GM23338 (cell line): ENCODE measurements at regions not wholly inside any gene's neighbourhood (a gene's known extent, or its start where the extent isn't known, plus 50 kb on each side); places are given as distances from the start of the nearest gene placed in this dataset.

Experiments used
- ATAC-seq: fragments of 200-7000 bp; cut with Tn5 transposase; 3 replicates; pipeline ENCODE4 v1.9.1; 2020
- DNase-seq: peaks from one replicate; pipeline ENCODE4 v3.0.0-alpha.2; 2015; ENCODE audit warnings: low spot score
- H2AFZ ChIP-seq: fragments of 200-600 bp; sonication (generic); 2 replicates; pipeline ENCODE4 v1.8.0; 2016; ENCODE audit warnings: antibody characterized with exemption, mild to moderate bottlenecking, moderate library complexity
- H3F3A ChIP-seq: fragments of 200-600 bp; sonication (generic); replicated peaks from 2 replicates; pipeline ENCODE4 v1.8.0; 2017; ENCODE audit warnings: antibody characterized with exemption, mixed run types, low read depth
- H3K27ac ChIP-seq: fragments of 200-600 bp; sonication (generic); 2 replicates; pipeline ENCODE4 v1.6.1; 2016; ENCODE audit warnings: low read depth
- H3K27me3 ChIP-seq: fragments of 200-600 bp; sonication (generic); 2 replicates; pipeline ENCODE4 v1.8.0; 2016; ENCODE audit warnings: mild to moderate bottlenecking, mixed run types, moderate library complexity; ENCODE audit not compliant: insufficient read depth
- H3K36me3 ChIP-seq: fragments of 200-600 bp; sonication (generic); 2 replicates; pipeline ENCODE4 v1.8.0; 2016; ENCODE audit warnings: mild to moderate bottlenecking; ENCODE audit not compliant: insufficient read depth
- H3K4me1 ChIP-seq: fragments of 200-600 bp; sonication (generic); 2 replicates; pipeline ENCODE4 v1.8.0; 2016; ENCODE audit warnings: mild to moderate bottlenecking, moderate library complexity; ENCODE audit not compliant: insufficient read depth
- H3K4me2 ChIP-seq: fragments of 200-600 bp; sonication (generic); 2 replicates; pipeline ENCODE4 v1.7.1; 2017; ENCODE audit warnings: mixed run types
- H3K4me3 ChIP-seq: fragments of 200-600 bp; sonication (generic); 2 replicates; pipeline ENCODE4 v1.6.1; 2016; ENCODE audit warnings: mixed run types
- H3K79me2 ChIP-seq: fragments of 200-600 bp; sonication (generic); replicated peaks from 2 replicates; pipeline ENCODE4 v1.8.0; 2017; ENCODE audit warnings: mild to moderate bottlenecking; ENCODE audit not compliant: insufficient read depth
- H3K9me2 ChIP-seq: fragments of 200-600 bp; sonication (generic); 2 replicates; pipeline ENCODE4 v1.8.0; 2017; ENCODE audit not compliant: insufficient read depth
- H4K20me1 ChIP-seq: fragments of 200-600 bp; sonication (generic); replicated peaks from 2 replicates; pipeline ENCODE4 v1.8.0; 2017; ENCODE audit warnings: mild to moderate bottlenecking; ENCODE audit not compliant: insufficient read depth
- H3K27ac Mint-ChIP-seq: 2 replicates; pipeline ENCODE4 v1.8.0; 2020; ENCODE audit warnings: inconsistent platforms, mild to moderate bottlenecking, moderate library complexity, mixed read lengths
- H3K27me3 Mint-ChIP-seq: 3 replicates; pipeline ENCODE4 v1.8.0; 2022; ENCODE audit warnings: low read depth, mild to moderate bottlenecking, moderate library complexity, mixed read lengths, inconsistent platforms; ENCODE audit not compliant: insufficient read depth, poor library complexity
- H3K36me3 Mint-ChIP-seq: 3 replicates; pipeline ENCODE4 v1.8.0; 2021; ENCODE audit warnings: low read depth, mild to moderate bottlenecking, inconsistent platforms, moderate library complexity, mixed read lengths
- H3K4me1 Mint-ChIP-seq: 3 replicates; pipeline ENCODE4 v1.8.0; 2020; ENCODE audit warnings: mild to moderate bottlenecking, inconsistent platforms, mixed read lengths
- H3K4me3 Mint-ChIP-seq: 3 replicates; pipeline ENCODE4 v1.8.0; 2021; ENCODE audit warnings: moderate library complexity, mild to moderate bottlenecking, inconsistent platforms, mixed read lengths
- H3K9me3 Mint-ChIP-seq: 3 replicates; pipeline ENCODE4 v1.8.0; 2020; ENCODE audit warnings: moderate library complexity, mild to moderate bottlenecking, inconsistent platforms, mixed read lengths
- ETS1 ChIP-seq: IDR thresholded peaks from 2 replicates; pipeline ENCODE4 v1.6.1; 2016; ENCODE audit warnings: antibody characterized with exemption
- EZH2 ChIP-seq: fragments of 200-600 bp; sonication (generic); IDR thresholded peaks from one replicate; pipeline ENCODE4 v1.8.0; 2017; ENCODE audit warnings: antibody characterized with exemption, mild to moderate bottlenecking, low read depth; ENCODE audit not compliant: unreplicated experiment
- NANOG ChIP-seq: IDR thresholded peaks from 2 replicates; pipeline ENCODE4 v1.6.1; 2016; ENCODE audit warnings: antibody characterized with exemption, borderline replicate concordance
- POLR2AphosphoS5 ChIP-seq: IDR thresholded peaks from 2 replicates; pipeline ENCODE4 v1.6.1; 2016; ENCODE audit warnings: antibody characterized with exemption, low read depth
- TF ChIP-seq, protein P1 (sequence below): fragments of 250-450 bp; sonication (Bioruptor Pico); IDR thresholded peaks from 2 replicates; pipeline ENCODE4 v1.5.0; 2020; ENCODE audit warnings: mild to moderate bottlenecking, moderate library complexity
- TF ChIP-seq, protein P2 (sequence below): IDR thresholded peaks from one replicate; pipeline ENCODE4 v1.6.1; 2018; ENCODE audit warnings: antibody characterized with exemption; ENCODE audit not compliant: unreplicated experiment
- TF ChIP-seq, protein P3 (sequence below), 2 experiments: fragments of 200-600 bp in 1 of 2; sonication (generic) in 1 of 2; conservative IDR thresholded peaks; 2 replicates each; pipeline versions ENCODE4 v1.5.1 to v1.6.1; 2016 to 2017; ENCODE audit warnings: antibody characterized with exemption in 2 of 2, low read depth in 2 of 2, mild to moderate bottlenecking in 2 of 2, moderate library complexity in 1 of 2

DNA sequence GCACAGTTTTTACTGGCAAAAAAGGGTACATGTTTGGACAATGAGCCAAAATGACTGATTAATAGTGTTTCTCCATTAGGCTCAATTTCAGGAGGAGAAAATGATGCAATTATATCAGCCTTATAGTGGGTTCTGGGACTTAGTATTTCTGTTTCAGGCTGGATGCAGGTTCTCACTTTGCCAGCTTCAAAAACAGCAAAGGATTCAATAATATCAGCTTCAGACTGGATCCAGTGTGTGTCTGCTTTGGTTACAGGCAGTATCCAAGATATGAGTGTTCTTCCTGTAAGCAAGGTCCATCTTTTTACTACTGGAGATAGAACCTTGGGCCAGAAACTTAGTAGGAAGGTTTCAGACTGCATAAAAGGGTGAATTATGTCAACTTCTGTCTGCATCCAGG, 790.9 kb upstream of the AMELY start (continued):
- TF ChIP-seq, protein P1, sequence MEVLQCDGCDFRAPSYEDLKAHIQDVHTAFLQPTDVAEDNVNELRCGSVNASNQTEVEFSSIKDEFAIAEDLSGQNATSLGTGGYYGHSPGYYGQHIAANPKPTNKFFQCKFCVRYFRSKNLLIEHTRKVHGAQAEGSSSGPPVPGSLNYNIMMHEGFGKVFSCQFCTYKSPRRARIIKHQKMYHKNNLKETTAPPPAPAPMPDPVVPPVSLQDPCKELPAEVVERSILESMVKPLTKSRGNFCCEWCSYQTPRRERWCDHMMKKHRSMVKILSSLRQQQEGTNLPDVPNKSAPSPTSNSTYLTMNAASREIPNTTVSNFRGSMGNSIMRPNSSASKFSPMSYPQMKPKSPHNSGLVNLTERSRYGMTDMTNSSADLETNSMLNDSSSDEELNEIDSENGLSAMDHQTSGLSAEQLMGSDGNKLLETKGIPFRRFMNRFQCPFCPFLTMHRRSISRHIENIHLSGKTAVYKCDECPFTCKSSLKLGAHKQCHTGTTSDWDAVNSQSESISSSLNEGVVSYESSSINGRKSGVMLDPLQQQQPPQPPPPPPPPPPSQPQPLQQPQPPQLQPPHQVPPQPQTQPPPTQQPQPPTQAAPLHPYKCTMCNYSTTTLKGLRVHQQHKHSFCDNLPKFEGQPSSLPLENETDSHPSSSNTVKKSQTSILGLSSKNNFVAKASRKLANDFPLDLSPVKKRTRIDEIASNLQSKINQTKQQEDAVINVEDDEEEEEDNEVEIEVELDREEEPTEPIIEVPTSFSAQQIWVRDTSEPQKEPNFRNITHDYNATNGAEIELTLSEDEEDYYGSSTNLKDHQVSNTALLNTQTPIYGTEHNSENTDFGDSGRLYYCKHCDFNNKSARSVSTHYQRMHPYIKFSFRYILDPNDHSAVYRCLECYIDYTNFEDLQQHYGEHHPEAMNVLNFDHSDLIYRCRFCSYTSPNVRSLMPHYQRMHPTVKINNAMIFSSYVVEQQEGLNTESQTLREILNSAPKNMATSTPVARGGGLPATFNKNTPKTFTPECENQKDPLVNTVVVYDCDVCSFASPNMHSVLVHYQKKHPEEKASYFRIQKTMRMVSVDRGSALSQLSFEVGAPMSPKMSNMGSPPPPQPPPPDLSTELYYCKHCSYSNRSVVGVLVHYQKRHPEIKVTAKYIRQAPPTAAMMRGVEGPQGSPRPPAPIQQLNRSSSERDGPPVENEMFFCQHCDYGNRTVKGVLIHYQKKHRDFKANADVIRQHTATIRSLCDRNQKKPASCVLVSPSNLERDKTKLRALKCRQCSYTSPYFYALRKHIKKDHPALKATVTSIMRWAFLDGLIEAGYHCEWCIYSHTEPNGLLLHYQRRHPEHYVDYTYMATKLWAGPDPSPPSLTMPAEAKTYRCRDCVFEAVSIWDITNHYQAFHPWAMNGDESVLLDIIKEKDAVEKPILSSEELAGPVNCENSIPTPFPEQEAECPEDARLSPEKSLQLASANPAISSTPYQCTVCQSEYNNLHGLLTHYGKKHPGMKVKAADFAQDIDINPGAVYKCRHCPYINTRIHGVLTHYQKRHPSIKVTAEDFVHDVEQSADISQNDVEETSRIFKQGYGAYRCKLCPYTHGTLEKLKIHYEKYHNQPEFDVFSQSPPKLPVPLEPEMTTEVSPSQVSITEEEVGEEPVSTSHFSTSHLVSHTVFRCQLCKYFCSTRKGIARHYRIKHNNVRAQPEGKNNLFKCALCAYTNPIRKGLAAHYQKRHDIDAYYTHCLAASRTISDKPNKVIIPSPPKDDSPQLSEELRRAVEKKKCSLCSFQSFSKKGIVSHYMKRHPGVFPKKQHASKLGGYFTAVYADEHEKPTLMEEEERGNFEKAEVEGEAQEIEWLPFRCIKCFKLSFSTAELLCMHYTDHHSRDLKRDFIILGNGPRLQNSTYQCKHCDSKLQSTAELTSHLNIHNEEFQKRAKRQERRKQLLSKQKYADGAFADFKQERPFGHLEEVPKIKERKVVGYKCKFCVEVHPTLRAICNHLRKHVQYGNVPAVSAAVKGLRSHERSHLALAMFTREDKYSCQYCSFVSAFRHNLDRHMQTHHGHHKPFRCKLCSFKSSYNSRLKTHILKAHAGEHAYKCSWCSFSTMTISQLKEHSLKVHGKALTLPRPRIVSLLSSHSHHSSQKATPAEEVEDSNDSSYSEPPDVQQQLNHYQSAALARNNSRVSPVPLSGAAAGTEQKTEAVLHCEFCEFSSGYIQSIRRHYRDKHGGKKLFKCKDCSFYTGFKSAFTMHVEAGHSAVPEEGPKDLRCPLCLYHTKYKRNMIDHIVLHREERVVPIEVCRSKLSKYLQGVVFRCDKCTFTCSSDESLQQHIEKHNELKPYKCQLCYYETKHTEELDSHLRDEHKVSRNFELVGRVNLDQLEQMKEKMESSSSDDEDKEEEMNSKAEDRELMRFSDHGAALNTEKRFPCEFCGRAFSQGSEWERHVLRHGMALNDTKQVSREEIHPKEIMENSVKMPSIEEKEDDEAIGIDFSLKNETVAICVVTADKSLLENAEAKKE (CRISPR knock-in tag) = no peak
- TF ChIP-seq NANOG = no peak

GRCh38 chrY:7701676-7702075, 790.1 kb upstream of the AMELY start:
- Histone ChIP-seq H3K4me2 (no peak overlapping the region), H3K79me2 (no peaks in the 10 kb centered on the region), H4K20me1 (no peaks in the 10 kb centered on the region), H3K27me3 (no peaks in the 10 kb centered on the region), H3K4me1 (no peaks in the 10 kb centered on the region), H3K4me3 (no peak overlapping the region), H3K9me2 (no peaks in the 10 kb centered on the region), H3K27ac (no peak overlapping the region), H3F3A (no peaks in the 10 kb centered on the region), H3K36me3 (no peaks in the 10 kb centered on the region), H2AFZ (no peak overlapping the region)
- DNase-seq (no peak), ATAC-seq (no peak)
- Mint-ChIP-seq H3K27ac (no peak overlapping the region), H3K27me3 (no peaks in the 10 kb centered on the region), H3K9me3 (no peaks in the 10 kb centered on the region), H3K36me3 (no peaks in the 10 kb centered on the region), H3K4me1 (no peaks in the 10 kb centered on the region), H3K4me3 (no peak overlapping the region)
- TF ChIP-seq ETS1 = no peak
- TF ChIP-seq EZH2 = no peak
- TF ChIP-seq, protein P2, sequence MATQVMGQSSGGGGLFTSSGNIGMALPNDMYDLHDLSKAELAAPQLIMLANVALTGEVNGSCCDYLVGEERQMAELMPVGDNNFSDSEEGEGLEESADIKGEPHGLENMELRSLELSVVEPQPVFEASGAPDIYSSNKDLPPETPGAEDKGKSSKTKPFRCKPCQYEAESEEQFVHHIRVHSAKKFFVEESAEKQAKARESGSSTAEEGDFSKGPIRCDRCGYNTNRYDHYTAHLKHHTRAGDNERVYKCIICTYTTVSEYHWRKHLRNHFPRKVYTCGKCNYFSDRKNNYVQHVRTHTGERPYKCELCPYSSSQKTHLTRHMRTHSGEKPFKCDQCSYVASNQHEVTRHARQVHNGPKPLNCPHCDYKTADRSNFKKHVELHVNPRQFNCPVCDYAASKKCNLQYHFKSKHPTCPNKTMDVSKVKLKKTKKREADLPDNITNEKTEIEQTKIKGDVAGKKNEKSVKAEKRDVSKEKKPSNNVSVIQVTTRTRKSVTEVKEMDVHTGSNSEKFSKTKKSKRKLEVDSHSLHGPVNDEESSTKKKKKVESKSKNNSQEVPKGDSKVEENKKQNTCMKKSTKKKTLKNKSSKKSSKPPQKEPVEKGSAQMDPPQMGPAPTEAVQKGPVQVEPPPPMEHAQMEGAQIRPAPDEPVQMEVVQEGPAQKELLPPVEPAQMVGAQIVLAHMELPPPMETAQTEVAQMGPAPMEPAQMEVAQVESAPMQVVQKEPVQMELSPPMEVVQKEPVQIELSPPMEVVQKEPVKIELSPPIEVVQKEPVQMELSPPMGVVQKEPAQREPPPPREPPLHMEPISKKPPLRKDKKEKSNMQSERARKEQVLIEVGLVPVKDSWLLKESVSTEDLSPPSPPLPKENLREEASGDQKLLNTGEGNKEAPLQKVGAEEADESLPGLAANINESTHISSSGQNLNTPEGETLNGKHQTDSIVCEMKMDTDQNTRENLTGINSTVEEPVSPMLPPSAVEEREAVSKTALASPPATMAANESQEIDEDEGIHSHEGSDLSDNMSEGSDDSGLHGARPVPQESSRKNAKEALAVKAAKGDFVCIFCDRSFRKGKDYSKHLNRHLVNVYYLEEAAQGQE = no peak
- TF ChIP-seq NANOG = no peak
- no peak for TF ChIP-seq POLR2AphosphoS5
- TF ChIP-seq, protein P3, sequence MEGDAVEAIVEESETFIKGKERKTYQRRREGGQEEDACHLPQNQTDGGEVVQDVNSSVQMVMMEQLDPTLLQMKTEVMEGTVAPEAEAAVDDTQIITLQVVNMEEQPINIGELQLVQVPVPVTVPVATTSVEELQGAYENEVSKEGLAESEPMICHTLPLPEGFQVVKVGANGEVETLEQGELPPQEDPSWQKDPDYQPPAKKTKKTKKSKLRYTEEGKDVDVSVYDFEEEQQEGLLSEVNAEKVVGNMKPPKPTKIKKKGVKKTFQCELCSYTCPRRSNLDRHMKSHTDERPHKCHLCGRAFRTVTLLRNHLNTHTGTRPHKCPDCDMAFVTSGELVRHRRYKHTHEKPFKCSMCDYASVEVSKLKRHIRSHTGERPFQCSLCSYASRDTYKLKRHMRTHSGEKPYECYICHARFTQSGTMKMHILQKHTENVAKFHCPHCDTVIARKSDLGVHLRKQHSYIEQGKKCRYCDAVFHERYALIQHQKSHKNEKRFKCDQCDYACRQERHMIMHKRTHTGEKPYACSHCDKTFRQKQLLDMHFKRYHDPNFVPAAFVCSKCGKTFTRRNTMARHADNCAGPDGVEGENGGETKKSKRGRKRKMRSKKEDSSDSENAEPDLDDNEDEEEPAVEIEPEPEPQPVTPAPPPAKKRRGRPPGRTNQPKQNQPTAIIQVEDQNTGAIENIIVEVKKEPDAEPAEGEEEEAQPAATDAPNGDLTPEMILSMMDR (conservative IDR thresholded peaks at IDR 0.05; ENCODE audit: low read depth in 2 of 2) = no peak
